ENCODE measurements at regions not wholly inside any gene's neighbourhood (a gene's known extent, or its start where the extent isn't known, plus 50 kb on each side); places are given as distances from the start of the nearest gene placed in this dataset.
A peak's percentile ranks its signal among the peaks of the same experiment; 100 is the strongest.
"Not testable (repeated sequence)": the region's sequence is repeated elsewhere in the genome, so short reads cannot be mapped to it uniquely, and the experiment has no call there.

DNA sequence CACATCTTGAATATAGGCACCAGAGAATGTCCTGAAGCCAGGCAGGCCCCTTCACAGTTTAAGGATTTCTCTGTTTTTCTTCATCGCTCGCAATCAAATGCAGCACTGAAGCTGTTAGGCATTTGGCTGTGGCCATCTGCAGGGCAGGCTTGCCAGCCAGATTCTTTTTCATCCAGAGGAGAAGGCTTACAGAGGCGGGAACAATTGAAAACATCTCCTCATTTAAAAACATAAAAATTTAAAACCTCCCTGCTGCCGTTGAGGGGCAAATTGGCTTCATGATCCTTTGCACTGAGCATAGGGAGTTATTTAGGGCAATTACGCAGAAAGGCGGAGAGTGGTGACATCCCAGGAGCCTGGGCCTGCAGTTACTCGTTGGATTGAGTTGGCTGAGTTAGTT lies 500.0 kb downstream of the TYW1 start:
- H3K9me3 Mint-ChIP-seq, result peaks cover 5% of the 10 kb centered on the region
- no peaks in the 10 kb centered on the region for H3K36me3 Mint-ChIP-seq (ENCODE audit: low read depth)
- H3K27ac Mint-ChIP-seq (ENCODE audit: unreplicated experiment), result no peak overlapping the region
- H3K4me3 Mint-ChIP-seq, result no peak overlapping the region
- no peak for TF ChIP-seq CTCF (conservative IDR thresholded peaks at IDR 0.05)
- DNase-seq (ENCODE audit: low read depth, low spot score), result no peak
- H3K27me3 Mint-ChIP-seq (ENCODE audit: low read depth), result no peaks in the 10 kb centered on the region
- H3K4me1 Mint-ChIP-seq, result no peaks in the 10 kb centered on the region

- H3K4me1 Mint-ChIP-seq; H3K36me3 Mint-ChIP-seq (ENCODE audit: low read depth); H3K27ac Mint-ChIP-seq (ENCODE audit: unreplicated experiment); DNase-seq (ENCODE audit: low read depth, low spot score); H3K9me3 Mint-ChIP-seq; H3K27me3 Mint-ChIP-seq (ENCODE audit: low read depth); H3K4me3 Mint-ChIP-seq: not testable (repeated sequence)
Observed at GRCh38 chr7:67497914-67498313, 501.3 kb downstream of the TYW1 start.

- no peak for DNase-seq (ENCODE audit: low read depth, low spot score)
- no peaks in the 10 kb centered on the region for H3K27me3 Mint-ChIP-seq (ENCODE audit: low read depth)
- H3K9me3 Mint-ChIP-seq, result peaks cover 3% of the 10 kb centered on the region
- no peaks in the 10 kb centered on the region for H3K4me1 Mint-ChIP-seq
- H3K4me3 Mint-ChIP-seq, result no peak overlapping the region
- H3K27ac Mint-ChIP-seq (ENCODE audit: unreplicated experiment), result no peak overlapping the region
- no peak for TF ChIP-seq CTCF (conservative IDR thresholded peaks at IDR 0.05)
- H3K36me3 Mint-ChIP-seq (ENCODE audit: low read depth), result no peaks in the 10 kb centered on the region
Observed at GRCh38 chr7:67502929-67503328, 506.3 kb downstream of the TYW1 start.

- no peak overlapping the region for H3K4me3 Mint-ChIP-seq
- no peaks in the 10 kb centered on the region for H3K36me3 Mint-ChIP-seq (ENCODE audit: low read depth)
- no peak for DNase-seq (ENCODE audit: low read depth, low spot score)
- H3K9me3 Mint-ChIP-seq, result peaks cover 3% of the 10 kb centered on the region
- no peak for TF ChIP-seq CTCF (conservative IDR thresholded peaks at IDR 0.05)
- H3K4me1 Mint-ChIP-seq, result no peaks in the 10 kb centered on the region
- H3K27ac Mint-ChIP-seq (ENCODE audit: unreplicated experiment), result peak overlapping the region; percentile 35
- peaks cover 3% of the 10 kb centered on the region for H3K27me3 Mint-ChIP-seq (ENCODE audit: low read depth)
Observed at GRCh38 chr7:67505449-67505848, 508.8 kb downstream of the TYW1 start.

DNA sequence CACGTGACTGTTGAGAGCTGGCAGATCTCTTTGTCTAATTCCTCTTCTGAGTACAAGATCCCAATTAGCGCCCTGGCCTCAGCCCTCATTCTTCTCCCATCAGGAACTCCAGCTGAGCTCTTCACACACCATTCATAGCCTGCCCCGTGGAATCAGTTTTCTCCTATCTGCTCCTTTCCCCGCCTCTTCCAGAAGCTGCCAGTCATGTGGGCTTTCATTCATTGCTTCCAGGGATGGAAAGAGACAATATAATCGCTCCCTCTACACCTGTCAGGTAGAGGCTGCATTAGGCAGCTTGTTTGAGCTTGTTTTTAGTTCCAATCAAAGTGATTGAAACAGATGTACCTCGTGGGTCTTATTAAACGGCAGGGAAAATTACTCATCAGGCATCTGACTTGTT lies 515.8 kb downstream of the TYW1 start:
- DNase-seq (ENCODE audit: low read depth, low spot score), result no peak
- no peak for TF ChIP-seq CTCF (conservative IDR thresholded peaks at IDR 0.05)
- Mint-ChIP-seq H3K27ac (ENCODE audit: unreplicated experiment) (peak overlapping the region; percentile 86), H3K36me3 (ENCODE audit: low read depth) (no peaks in the 10 kb centered on the region), H3K27me3 (ENCODE audit: low read depth) (peaks cover 3% of the 10 kb centered on the region), H3K4me3 (no peak overlapping the region), H3K4me1 (peaks cover 4% of the 10 kb centered on the region), H3K9me3 (peaks cover 3% of the 10 kb centered on the region)

DNA sequence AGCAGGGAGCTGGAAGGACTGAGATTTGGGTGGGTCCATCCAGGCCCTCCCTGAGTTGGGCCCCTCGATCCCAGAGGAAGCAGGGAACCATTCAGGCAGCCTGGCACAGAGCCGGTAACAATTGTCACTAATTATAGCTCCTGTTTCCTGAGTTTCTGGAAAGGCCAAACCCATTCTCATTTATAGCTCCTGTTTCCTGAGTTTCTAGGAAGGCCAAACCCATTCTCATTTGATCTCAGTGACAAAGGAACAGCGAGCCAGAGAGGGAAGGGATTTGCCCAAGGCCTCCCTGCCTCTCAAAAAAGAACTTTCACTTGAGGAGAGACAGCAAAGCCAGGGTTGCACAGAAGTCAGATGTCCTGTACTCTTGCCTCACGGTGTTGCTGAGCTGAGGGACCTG lies 521.9 kb downstream of the TYW1 start:
- Mint-ChIP-seq H3K4me3 (no peak overlapping the region), H3K36me3 (ENCODE audit: low read depth) (no peaks in the 10 kb centered on the region), H3K27me3 (ENCODE audit: low read depth) (no peaks in the 10 kb centered on the region), H3K9me3 (peaks cover 9% of the 10 kb centered on the region), H3K4me1 (peaks cover 11% of the 10 kb centered on the region), H3K27ac (ENCODE audit: unreplicated experiment) (peak overlapping the region; percentile 27)
- TF ChIP-seq CTCF (conservative IDR thresholded peaks at IDR 0.05), result no peak
- no peak for DNase-seq (ENCODE audit: low read depth, low spot score)
